NB4 (cell line): ENCODE measurements at regions not wholly inside any gene's neighbourhood (a gene's known extent, or its start where the extent isn't known, plus 50 kb on each side); places are given as distances from the start of the nearest gene placed in this dataset.

Source experiments
- POLR2A ChIP-seq: IDR thresholded peaks from 2 replicates; pipeline ENCODE4 v1.6.1; 2011; ENCODE audit warnings: mild to moderate bottlenecking; ENCODE audit not compliant: insufficient read length; ENCODE audit errors: extremely low read depth
- TF ChIP-seq, protein P1 (sequence below): IDR thresholded peaks from one replicate; pipeline ENCODE4 v1.5.1; 2012; ENCODE audit warnings: low read depth, low read length

DNA sequence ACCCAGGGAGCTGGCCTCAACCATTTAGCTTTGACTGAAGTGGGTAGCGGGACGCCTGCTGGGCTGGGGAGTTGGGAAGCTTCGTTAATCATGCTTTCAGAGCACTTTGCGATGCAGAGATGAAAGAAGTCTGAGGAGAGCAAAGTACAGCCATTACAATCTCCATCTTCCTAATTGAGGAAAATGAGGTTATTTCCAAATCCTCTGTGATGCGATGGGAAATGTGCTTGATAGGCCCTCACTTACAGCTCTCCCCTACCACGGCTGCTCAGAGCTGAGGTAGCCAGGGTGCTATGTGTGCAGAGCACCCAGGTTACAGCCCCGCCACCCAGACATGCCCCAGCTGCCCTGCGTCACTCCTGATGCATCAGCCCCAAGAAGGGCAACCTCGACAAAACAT lies 326.5 kb upstream of the KLHL29 start:
- TF ChIP-seq, protein P1, sequence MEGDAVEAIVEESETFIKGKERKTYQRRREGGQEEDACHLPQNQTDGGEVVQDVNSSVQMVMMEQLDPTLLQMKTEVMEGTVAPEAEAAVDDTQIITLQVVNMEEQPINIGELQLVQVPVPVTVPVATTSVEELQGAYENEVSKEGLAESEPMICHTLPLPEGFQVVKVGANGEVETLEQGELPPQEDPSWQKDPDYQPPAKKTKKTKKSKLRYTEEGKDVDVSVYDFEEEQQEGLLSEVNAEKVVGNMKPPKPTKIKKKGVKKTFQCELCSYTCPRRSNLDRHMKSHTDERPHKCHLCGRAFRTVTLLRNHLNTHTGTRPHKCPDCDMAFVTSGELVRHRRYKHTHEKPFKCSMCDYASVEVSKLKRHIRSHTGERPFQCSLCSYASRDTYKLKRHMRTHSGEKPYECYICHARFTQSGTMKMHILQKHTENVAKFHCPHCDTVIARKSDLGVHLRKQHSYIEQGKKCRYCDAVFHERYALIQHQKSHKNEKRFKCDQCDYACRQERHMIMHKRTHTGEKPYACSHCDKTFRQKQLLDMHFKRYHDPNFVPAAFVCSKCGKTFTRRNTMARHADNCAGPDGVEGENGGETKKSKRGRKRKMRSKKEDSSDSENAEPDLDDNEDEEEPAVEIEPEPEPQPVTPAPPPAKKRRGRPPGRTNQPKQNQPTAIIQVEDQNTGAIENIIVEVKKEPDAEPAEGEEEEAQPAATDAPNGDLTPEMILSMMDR: no peak
- no peak for TF ChIP-seq POLR2A
